WTC11 (cell line): ENCODE measurements at regions not wholly inside any gene's neighbourhood (a gene's known extent, or its start where the extent isn't known, plus 50 kb on each side); places are given as distances from the start of the nearest gene placed in this dataset.

Experiments used
- ATAC-seq: fragments of 200-7000 bp; cut with Tn5 transposase; 2 replicates; pipeline ENCODE4 v1.10.0; 2021; ENCODE audit warnings: mild to moderate bottlenecking, moderate library complexity
- CTCF ChIA-PET: fragments of 300-600 bp; sonication (Branson Sonifier 250); formaldehyde crosslinking; loops from one replicate; lab custom pipeline; 2021; ENCODE audit warnings: antibody characterized with exemption; lab: Charles Lee
- POLR2A ChIA-PET: fragments of 350-600 bp; sonication (Branson Sonifier 250); formaldehyde crosslinking; loops from one replicate; lab custom pipeline; 2021; ENCODE audit warnings: antibody characterized with exemption; lab: Charles Lee
- DNase-seq: peaks from one replicate; pipeline ENCODE4 v3.0.0; 2021; ENCODE audit warnings: low spot score
- H3K27ac Mint-ChIP-seq: 2 replicates; pipeline ENCODE4 v1.8.0; 2021; ENCODE audit warnings: mixed read lengths
- H3K27me3 Mint-ChIP-seq: 2 replicates; pipeline ENCODE4 v1.8.0; 2021; ENCODE audit warnings: low read depth, mild to moderate bottlenecking, moderate library complexity, mixed read lengths
- H3K36me3 Mint-ChIP-seq: 2 replicates; pipeline ENCODE4 v1.8.0; 2021; ENCODE audit warnings: mixed read lengths
- H3K4me1 Mint-ChIP-seq: 2 replicates; pipeline ENCODE4 v1.8.0; 2022; ENCODE audit warnings: mixed read lengths
- H3K4me3 Mint-ChIP-seq: 2 replicates; pipeline ENCODE4 v1.8.0; 2021; ENCODE audit warnings: mild to moderate bottlenecking, moderate library complexity, mixed read lengths
- H3K9me3 Mint-ChIP-seq: 2 replicates; pipeline ENCODE4 v1.8.0; 2021; ENCODE audit warnings: mixed read lengths
- AFF4 ChIP-seq: sonication (generic); formaldehyde crosslinking; IDR thresholded peaks from 2 replicates; pipeline ENCODE4 v1.8.1; 2023; ENCODE audit warnings: mild to moderate bottlenecking, missing genetic modification reagents, borderline replicate concordance
- CREB1 ChIP-seq: sonication (generic); formaldehyde crosslinking; IDR thresholded peaks from 2 replicates; pipeline ENCODE4 v1.8.0; 2023; ENCODE audit warnings: mild to moderate bottlenecking, missing genetic modification reagents
- ELF4 ChIP-seq: sonication (generic); formaldehyde crosslinking; IDR thresholded peaks from 2 replicates; pipeline ENCODE4 v1.8.1; 2022; ENCODE audit warnings: low read depth, mild to moderate bottlenecking, moderate library complexity, missing genetic modification reagents
- ETV6 ChIP-seq: sonication (generic); formaldehyde crosslinking; IDR thresholded peaks from 2 replicates; pipeline ENCODE4 v1.8.1; 2022; ENCODE audit warnings: mild to moderate bottlenecking, missing genetic modification reagents
- HMGA2 ChIP-seq: fragments of 250-450 bp; sonication (Bioruptor Pico); IDR thresholded peaks from 2 replicates; pipeline ENCODE4 v1.4.0; 2021; ENCODE audit warnings: mild to moderate bottlenecking, moderate library complexity
- JAZF1 ChIP-seq: fragments of 250-450 bp; sonication (Bioruptor Pico); IDR thresholded peaks from 2 replicates; pipeline ENCODE4 v1.9.0; 2021; ENCODE audit warnings: moderate library complexity, mild to moderate bottlenecking, inconsistent platforms
- KAT7 ChIP-seq: sonication (generic); formaldehyde crosslinking; IDR thresholded peaks from 2 replicates; pipeline ENCODE4 v1.8.1; 2023; ENCODE audit warnings: missing genetic modification reagents, mild to moderate bottlenecking, borderline replicate concordance
- MXD4 ChIP-seq: fragments of 250-450 bp; sonication (Bioruptor Pico); IDR thresholded peaks from 2 replicates; pipeline ENCODE4 v1.8.0; 2021; ENCODE audit warnings: mild to moderate bottlenecking, moderate library complexity, borderline replicate concordance
- NR2C2 ChIP-seq: sonication (generic); formaldehyde crosslinking; IDR thresholded peaks from 2 replicates; pipeline ENCODE4 v1.8.0; 2022; ENCODE audit warnings: mild to moderate bottlenecking, missing genetic modification reagents
- NR3C1 ChIP-seq: sonication (generic); formaldehyde crosslinking; conservative IDR thresholded peaks from 2 replicates; pipeline ENCODE4 v1.8.1; 2023; ENCODE audit warnings: low read depth, mild to moderate bottlenecking, missing genetic modification reagents
- RELA ChIP-seq: sonication (generic); formaldehyde crosslinking; IDR thresholded peaks from 2 replicates; pipeline ENCODE4 v1.8.1; 2022; ENCODE audit warnings: missing genetic modification reagents, mild to moderate bottlenecking, borderline replicate concordance
- SMAD4 ChIP-seq: sonication (generic); formaldehyde crosslinking; IDR thresholded peaks from 2 replicates; pipeline ENCODE4 v1.8.0; 2022; ENCODE audit warnings: mild to moderate bottlenecking, missing genetic modification reagents
- ZNF396 ChIP-seq: fragments of 250-450 bp; sonication (Bioruptor Pico); IDR thresholded peaks from 2 replicates; pipeline ENCODE4 v1.8.0; 2021; ENCODE audit warnings: mild to moderate bottlenecking, moderate library complexity, borderline replicate concordance
- ZNF425 ChIP-seq: fragments of 250-450 bp; sonication (Bioruptor Pico); conservative IDR thresholded peaks from 2 replicates; pipeline ENCODE4 v1.9.0; 2021; ENCODE audit warnings: mild to moderate bottlenecking
- ZNF671 ChIP-seq: fragments of 250-450 bp; sonication (Bioruptor Pico); IDR thresholded peaks from 2 replicates; pipeline ENCODE4 v1.8.0; 2021; ENCODE audit warnings: mild to moderate bottlenecking
- TF ChIP-seq, protein P1 (sequence below): sonication (generic); formaldehyde crosslinking; IDR thresholded peaks from 2 replicates; pipeline ENCODE4 v1.8.1; 2023; ENCODE audit warnings: mild to moderate bottlenecking, missing genetic modification reagents, moderate library complexity
- TF ChIP-seq, protein P2 (sequence below): sonication (generic); formaldehyde crosslinking; IDR thresholded peaks from 2 replicates; pipeline ENCODE4 v1.8.0; 2023; ENCODE audit warnings: missing genetic modification reagents
- TF ChIP-seq, protein P3 (sequence below): sonication (generic); formaldehyde crosslinking; conservative IDR thresholded peaks from 2 replicates; pipeline ENCODE4 v1.8.1; 2022; ENCODE audit warnings: mild to moderate bottlenecking, missing genetic modification reagents
- TF ChIP-seq, protein P4 (sequence below): sonication (generic); formaldehyde crosslinking; IDR thresholded peaks from 2 replicates; pipeline ENCODE4 v1.8.0; 2022; ENCODE audit warnings: missing genetic modification reagents

GRCh38 chr20:53760025-53760441, 166.4 kb upstream of the ZNF217 start (continued):
- TF ChIP-seq ZNF425 (no peak), NR3C1 (CRISPR knock-in tag) (no peak)

- Mint-ChIP-seq H3K4me1 (peaks cover 37% of the 10 kb centered on the region), H3K9me3 (no peaks in the 10 kb centered on the region), H3K27me3 (no peaks in the 10 kb centered on the region; the same call in 1 of the 2 replicates), H3K36me3 (no peaks in the 10 kb centered on the region), H3K27ac (no peak overlapping the region; the same call in 1 of the 2 replicates), H3K4me3 (no peak overlapping the region)
- ATAC-seq (no peak), DNase-seq (no peak)
- ChIA-PET POLR2A (no interaction called here), CTCF (no interaction called here)
- TF ChIP-seq JAZF1 (CRISPR knock-in tag) = no peak
- TF ChIP-seq MXD4 (CRISPR knock-in tag) = no peak
- no peak for TF ChIP-seq AFF4 (CRISPR knock-in tag)
- no peak for TF ChIP-seq SMAD4 (CRISPR knock-in tag)
- TF ChIP-seq KAT7 (CRISPR knock-in tag) = no peak
- TF ChIP-seq, protein P1, sequence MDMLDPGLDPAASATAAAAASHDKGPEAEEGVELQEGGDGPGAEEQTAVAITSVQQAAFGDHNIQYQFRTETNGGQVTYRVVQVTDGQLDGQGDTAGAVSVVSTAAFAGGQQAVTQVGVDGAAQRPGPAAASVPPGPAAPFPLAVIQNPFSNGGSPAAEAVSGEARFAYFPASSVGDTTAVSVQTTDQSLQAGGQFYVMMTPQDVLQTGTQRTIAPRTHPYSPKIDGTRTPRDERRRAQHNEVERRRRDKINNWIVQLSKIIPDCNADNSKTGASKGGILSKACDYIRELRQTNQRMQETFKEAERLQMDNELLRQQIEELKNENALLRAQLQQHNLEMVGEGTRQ (CRISPR knock-in tag) = no peak
- TF ChIP-seq NR2C2 (CRISPR knock-in tag) = no peak
- TF ChIP-seq ZNF396 (CRISPR knock-in tag) = no peak
- no peak for TF ChIP-seq ZNF671 (CRISPR knock-in tag)
- TF ChIP-seq, protein P2, sequence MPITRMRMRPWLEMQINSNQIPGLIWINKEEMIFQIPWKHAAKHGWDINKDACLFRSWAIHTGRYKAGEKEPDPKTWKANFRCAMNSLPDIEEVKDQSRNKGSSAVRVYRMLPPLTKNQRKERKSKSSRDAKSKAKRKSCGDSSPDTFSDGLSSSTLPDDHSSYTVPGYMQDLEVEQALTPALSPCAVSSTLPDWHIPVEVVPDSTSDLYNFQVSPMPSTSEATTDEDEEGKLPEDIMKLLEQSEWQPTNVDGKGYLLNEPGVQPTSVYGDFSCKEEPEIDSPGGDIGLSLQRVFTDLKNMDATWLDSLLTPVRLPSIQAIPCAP = no peak
- TF ChIP-seq RELA (CRISPR knock-in tag) = no peak
- no peak for TF ChIP-seq ELF4
- no peak for TF ChIP-seq HMGA2 (CRISPR knock-in tag)
- TF ChIP-seq, protein P3, sequence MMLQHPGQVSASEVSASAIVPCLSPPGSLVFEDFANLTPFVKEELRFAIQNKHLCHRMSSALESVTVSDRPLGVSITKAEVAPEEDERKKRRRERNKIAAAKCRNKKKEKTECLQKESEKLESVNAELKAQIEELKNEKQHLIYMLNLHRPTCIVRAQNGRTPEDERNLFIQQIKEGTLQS (CRISPR knock-in tag) = no peak
- TF ChIP-seq ETV6 (CRISPR knock-in tag) = no peak
- TF ChIP-seq CREB1 (CRISPR knock-in tag) = no peak
- TF ChIP-seq, protein P4, sequence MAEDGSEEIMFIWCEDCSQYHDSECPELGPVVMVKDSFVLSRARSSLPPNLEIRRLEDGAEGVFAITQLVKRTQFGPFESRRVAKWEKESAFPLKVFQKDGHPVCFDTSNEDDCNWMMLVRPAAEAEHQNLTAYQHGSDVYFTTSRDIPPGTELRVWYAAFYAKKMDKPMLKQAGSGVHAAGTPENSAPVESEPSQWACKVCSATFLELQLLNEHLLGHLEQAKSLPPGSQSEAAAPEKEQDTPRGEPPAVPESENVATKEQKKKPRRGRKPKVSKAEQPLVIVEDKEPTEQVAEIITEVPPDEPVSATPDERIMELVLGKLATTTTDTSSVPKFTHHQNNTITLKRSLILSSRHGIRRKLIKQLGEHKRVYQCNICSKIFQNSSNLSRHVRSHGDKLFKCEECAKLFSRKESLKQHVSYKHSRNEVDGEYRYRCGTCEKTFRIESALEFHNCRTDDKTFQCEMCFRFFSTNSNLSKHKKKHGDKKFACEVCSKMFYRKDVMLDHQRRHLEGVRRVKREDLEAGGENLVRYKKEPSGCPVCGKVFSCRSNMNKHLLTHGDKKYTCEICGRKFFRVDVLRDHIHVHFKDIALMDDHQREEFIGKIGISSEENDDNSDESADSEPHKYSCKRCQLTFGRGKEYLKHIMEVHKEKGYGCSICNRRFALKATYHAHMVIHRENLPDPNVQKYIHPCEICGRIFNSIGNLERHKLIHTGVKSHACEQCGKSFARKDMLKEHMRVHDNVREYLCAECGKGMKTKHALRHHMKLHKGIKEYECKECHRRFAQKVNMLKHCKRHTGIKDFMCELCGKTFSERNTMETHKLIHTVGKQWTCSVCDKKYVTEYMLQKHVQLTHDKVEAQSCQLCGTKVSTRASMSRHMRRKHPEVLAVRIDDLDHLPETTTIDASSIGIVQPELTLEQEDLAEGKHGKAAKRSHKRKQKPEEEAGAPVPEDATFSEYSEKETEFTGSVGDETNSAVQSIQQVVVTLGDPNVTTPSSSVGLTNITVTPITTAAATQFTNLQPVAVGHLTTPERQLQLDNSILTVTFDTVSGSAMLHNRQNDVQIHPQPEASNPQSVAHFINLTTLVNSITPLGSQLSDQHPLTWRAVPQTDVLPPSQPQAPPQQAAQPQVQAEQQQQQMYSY (CRISPR knock-in tag) = no peak
- no peak for TF ChIP-seq ZNF425
These were observed 163.9 kb upstream of the ZNF217 start for GRCh38 chr20:53757472-53757913.
